ENCODE measurements at regions not wholly inside any gene's neighbourhood (a gene's known extent, or its start where the extent isn't known, plus 50 kb on each side); places are given as distances from the start of the nearest gene placed in this dataset.
"Not testable (repeated sequence)": the region's sequence is repeated elsewhere in the genome, so short reads cannot be mapped to it uniquely, and the experiment has no call there.

- Histone ChIP-seq H3K27ac (ENCODE audit: low read length) (no peak overlapping the region), H3K27me3 (ENCODE audit: control insufficient read depth, insufficient read depth, low read length) (no peaks in the 10 kb centered on the region), H3K9me3 (ENCODE audit: control insufficient read depth, insufficient read depth, low read length) (no peaks in the 10 kb centered on the region), H3K4me1 (ENCODE audit: control insufficient read depth, insufficient read depth, low read length) (no peaks in the 10 kb centered on the region), H3K36me3 (ENCODE audit: control insufficient read depth, insufficient read depth, low read length) (no peaks in the 10 kb centered on the region), H3K4me3 (ENCODE audit: low read length) (no peak overlapping the region)
- DNase-seq (ENCODE audit: low read depth, low spot score): no peak
- no CpG with 5 or more reads among the region's 3 CpGs for WGBS (ENCODE audit: insufficient coverage, insufficient read length)
Measured at GRCh38 chr20:47925593-47925992, 140.3 kb upstream of the SULF2 start.

- Histone ChIP-seq H3K27ac (ENCODE audit: low read length) (no peak overlapping the region), H3K36me3 (ENCODE audit: control insufficient read depth, insufficient read depth, low read length) (no peaks in the 10 kb centered on the region), H3K27me3 (ENCODE audit: control insufficient read depth, insufficient read depth, low read length) (no peaks in the 10 kb centered on the region), H3K4me3 (ENCODE audit: low read length) (no peak overlapping the region), H3K4me1 (ENCODE audit: control insufficient read depth, insufficient read depth, low read length) (no peaks in the 10 kb centered on the region), H3K9me3 (ENCODE audit: control insufficient read depth, insufficient read depth, low read length) (no peaks in the 10 kb centered on the region)
- no CpG with 5 or more reads among the region's 4 CpGs for WGBS (ENCODE audit: insufficient coverage, insufficient read length)
- no peak for DNase-seq (ENCODE audit: low read depth, low spot score)
Measured at GRCh38 chr20:47922269-47922668, 137.0 kb upstream of the SULF2 start.

GRCh38 chr20:47921829-47922228, 136.5 kb upstream of the SULF2 start:
- WGBS (ENCODE audit: insufficient coverage, insufficient read length): no CpG with 5 or more reads among the region's 9 CpGs
- not testable (repeated sequence) for H3K27ac ChIP-seq (ENCODE audit: low read length); H3K36me3 ChIP-seq (ENCODE audit: control insufficient read depth, insufficient read depth, low read length); H3K27me3 ChIP-seq (ENCODE audit: control insufficient read depth, insufficient read depth, low read length); H3K4me3 ChIP-seq (ENCODE audit: low read length); H3K4me1 ChIP-seq (ENCODE audit: control insufficient read depth, insufficient read depth, low read length); DNase-seq (ENCODE audit: low read depth, low spot score); H3K9me3 ChIP-seq (ENCODE audit: control insufficient read depth, insufficient read depth, low read length)

- Histone ChIP-seq H3K4me1 (ENCODE audit: control insufficient read depth, insufficient read depth, low read length) (no peaks in the 10 kb centered on the region), H3K27ac (ENCODE audit: low read length) (no peak overlapping the region), H3K27me3 (ENCODE audit: control insufficient read depth, insufficient read depth, low read length) (no peaks in the 10 kb centered on the region), H3K4me3 (ENCODE audit: low read length) (no peak overlapping the region), H3K9me3 (ENCODE audit: control insufficient read depth, insufficient read depth, low read length) (no peaks in the 10 kb centered on the region; the same call in 1 of the 2 replicates), H3K36me3 (ENCODE audit: control insufficient read depth, insufficient read depth, low read length) (no peaks in the 10 kb centered on the region)
- no peak for DNase-seq (ENCODE audit: low read depth, low spot score)
- whole genome bisulfite sequencing (ENCODE audit: insufficient coverage, insufficient read length): no CpG with 5 or more reads among the region's 6 CpGs
Measured at GRCh38 chr20:47921408-47921807, 136.1 kb upstream of the SULF2 start.

GRCh38 chr20:47917549-47918070, 132.3 kb upstream of the SULF2 start:
- no peaks in the 10 kb centered on the region for H3K27me3 ChIP-seq (ENCODE audit: control insufficient read depth, insufficient read depth, low read length)
- no peak overlapping the region for H3K27ac ChIP-seq (ENCODE audit: low read length)
- no peaks in the 10 kb centered on the region; the same call in 1 of the 2 replicates for H3K9me3 ChIP-seq (ENCODE audit: control insufficient read depth, insufficient read depth, low read length)
- no CpG with 5 or more reads among the region's 2 CpGs for WGBS (ENCODE audit: insufficient coverage, insufficient read length)
- H3K36me3 ChIP-seq (ENCODE audit: control insufficient read depth, insufficient read depth, low read length): no peaks in the 10 kb centered on the region
- H3K4me3 ChIP-seq (ENCODE audit: low read length): no peak overlapping the region
- H3K4me1 ChIP-seq (ENCODE audit: control insufficient read depth, insufficient read depth, low read length): no peaks in the 10 kb centered on the region
- no peak for DNase-seq (ENCODE audit: low read depth, low spot score)

- no peak overlapping the region for H3K27ac ChIP-seq (ENCODE audit: low read length)
- no CpG with 5 or more reads among the region's 3 CpGs for WGBS (ENCODE audit: insufficient coverage, insufficient read length)
- DNase-seq (ENCODE audit: low read depth, low spot score): no peak
Measured at GRCh38 chr20:47915495-47915894, 130.2 kb upstream of the SULF2 start.

GRCh38 chr20:47914792-47915191, 129.5 kb upstream of the SULF2 start:
- H3K27me3 ChIP-seq (ENCODE audit: control insufficient read depth, insufficient read depth, low read length): no peaks in the 10 kb centered on the region
- H3K4me3 ChIP-seq (ENCODE audit: low read length): no peak overlapping the region
- H3K27ac ChIP-seq (ENCODE audit: low read length): no peak overlapping the region
- H3K36me3 ChIP-seq (ENCODE audit: control insufficient read depth, insufficient read depth, low read length): no peaks in the 10 kb centered on the region
- no peaks in the 10 kb centered on the region; the same call in 1 of the 2 replicates for H3K9me3 ChIP-seq (ENCODE audit: control insufficient read depth, insufficient read depth, low read length)
- no peak for DNase-seq (ENCODE audit: low read depth, low spot score)
- no peaks in the 10 kb centered on the region for H3K4me1 ChIP-seq (ENCODE audit: control insufficient read depth, insufficient read depth, low read length)
- WGBS (ENCODE audit: insufficient coverage, insufficient read length): no CpG with 5 or more reads among the region's 1 CpG

More at GRCh38 chr20:47915495-47915894, 130.2 kb upstream of the SULF2 start:
- H3K9me3 ChIP-seq (ENCODE audit: control insufficient read depth, insufficient read depth, low read length): no peaks in the 10 kb centered on the region; the same call in 1 of the 2 replicates
- no peak overlapping the region for H3K4me3 ChIP-seq (ENCODE audit: low read length)
- H3K27me3 ChIP-seq (ENCODE audit: control insufficient read depth, insufficient read depth, low read length): no peaks in the 10 kb centered on the region
- no peaks in the 10 kb centered on the region for H3K36me3 ChIP-seq (ENCODE audit: control insufficient read depth, insufficient read depth, low read length)
- no peaks in the 10 kb centered on the region for H3K4me1 ChIP-seq (ENCODE audit: control insufficient read depth, insufficient read depth, low read length)

- H3K27ac ChIP-seq (ENCODE audit: low read length); H3K36me3 ChIP-seq (ENCODE audit: control insufficient read depth, insufficient read depth, low read length); H3K27me3 ChIP-seq (ENCODE audit: control insufficient read depth, insufficient read depth, low read length); H3K9me3 ChIP-seq (ENCODE audit: control insufficient read depth, insufficient read depth, low read length); H3K4me3 ChIP-seq (ENCODE audit: low read length); DNase-seq (ENCODE audit: low read depth, low spot score); H3K4me1 ChIP-seq (ENCODE audit: control insufficient read depth, insufficient read depth, low read length): not testable (repeated sequence)
- no CpG with 5 or more reads among the region's 12 CpGs for WGBS (ENCODE audit: insufficient coverage, insufficient read length)
Measured at GRCh38 chr20:47912786-47913501, 127.7 kb upstream of the SULF2 start.

- H3K27me3 ChIP-seq (ENCODE audit: control insufficient read depth, insufficient read depth, low read length); H3K36me3 ChIP-seq (ENCODE audit: control insufficient read depth, insufficient read depth, low read length); H3K9me3 ChIP-seq (ENCODE audit: control insufficient read depth, insufficient read depth, low read length); H3K4me3 ChIP-seq (ENCODE audit: low read length); H3K4me1 ChIP-seq (ENCODE audit: control insufficient read depth, insufficient read depth, low read length); H3K27ac ChIP-seq (ENCODE audit: low read length); DNase-seq (ENCODE audit: low read depth, low spot score): not testable (repeated sequence)
- no CpG with 5 or more reads among the region's 8 CpGs for WGBS (ENCODE audit: insufficient coverage, insufficient read length)
Measured at GRCh38 chr20:47912165-47912564, 126.9 kb upstream of the SULF2 start.

- no CpG with 5 or more reads among the region's 12 CpGs for WGBS (ENCODE audit: insufficient coverage, insufficient read length)
- not testable (repeated sequence) for H3K27me3 ChIP-seq (ENCODE audit: control insufficient read depth, insufficient read depth, low read length); H3K4me3 ChIP-seq (ENCODE audit: low read length); H3K4me1 ChIP-seq (ENCODE audit: control insufficient read depth, insufficient read depth, low read length); H3K9me3 ChIP-seq (ENCODE audit: control insufficient read depth, insufficient read depth, low read length); H3K36me3 ChIP-seq (ENCODE audit: control insufficient read depth, insufficient read depth, low read length); DNase-seq (ENCODE audit: low read depth, low spot score); H3K27ac ChIP-seq (ENCODE audit: low read length)
Measured at GRCh38 chr20:47909696-47910369, 124.6 kb upstream of the SULF2 start.
